Left ventricle myocardium inferior (tissue), 1 donor: ENCODE measurements at regions not wholly inside any gene's neighbourhood (a gene's known extent, or its start where the extent isn't known, plus 50 kb on each side); places are given as distances from the start of the nearest gene placed in this dataset.
"Not testable (repeated sequence)": the region's sequence is repeated elsewhere in the genome, so short reads cannot be mapped to it uniquely, and the experiment has no call there.

Experiments used
- DNase-seq: peaks from one replicate; pipeline ENCODE4 v3.0.0-alpha.2; 2020
- H3K27ac ChIP-seq: fragments of 200-600 bp; replicated peaks from 2 replicates; pipeline ENCODE4 v1.8.0; 2021
- H3K27me3 ChIP-seq: fragments of 200-600 bp; 2 replicates; pipeline ENCODE4 v1.8.0; 2021; ENCODE audit warnings: low read depth
- H3K36me3 ChIP-seq: fragments of 200-600 bp; 2 replicates; pipeline ENCODE4 v1.8.0; 2021
- H3K4me1 ChIP-seq: fragments of 200-600 bp; 2 replicates; pipeline ENCODE4 v1.8.0; 2021
- H3K4me3 ChIP-seq: fragments of 200-600 bp; 2 replicates; pipeline ENCODE4 v1.8.0; 2021; ENCODE audit warnings: mild to moderate bottlenecking, moderate library complexity
- H3K9me3 ChIP-seq: fragments of 200-600 bp; replicated peaks from 2 replicates; pipeline ENCODE4 v1.8.0; 2021
- intact Hi-C: fragments of 100-400 bp; cut with micrococcal nuclease; formaldehyde crosslinking; loops from one replicate; pipeline ENCODE4 v1.11.0; 2022
- TF ChIP-seq, protein P1 (sequence below): fragments of 200-600 bp; IDR thresholded peaks from 2 replicates; pipeline ENCODE4 v1.8.0; 2021; ENCODE audit warnings: antibody characterized with exemption, mild to moderate bottlenecking, borderline replicate concordance
- donor health status: DM: no; HTN: yes; CAD: no; lungs with severe emphysema.

GRCh38 chr14:81766321-81766915, 232.8 kb upstream of the SEL1L start:
- no peak for DNase-seq
- no peak overlapping the region for H3K27ac ChIP-seq
- intact Hi-C loops, result no loop called here
- no peaks in the 10 kb centered on the region for H3K27me3 ChIP-seq
- TF ChIP-seq, protein P1, sequence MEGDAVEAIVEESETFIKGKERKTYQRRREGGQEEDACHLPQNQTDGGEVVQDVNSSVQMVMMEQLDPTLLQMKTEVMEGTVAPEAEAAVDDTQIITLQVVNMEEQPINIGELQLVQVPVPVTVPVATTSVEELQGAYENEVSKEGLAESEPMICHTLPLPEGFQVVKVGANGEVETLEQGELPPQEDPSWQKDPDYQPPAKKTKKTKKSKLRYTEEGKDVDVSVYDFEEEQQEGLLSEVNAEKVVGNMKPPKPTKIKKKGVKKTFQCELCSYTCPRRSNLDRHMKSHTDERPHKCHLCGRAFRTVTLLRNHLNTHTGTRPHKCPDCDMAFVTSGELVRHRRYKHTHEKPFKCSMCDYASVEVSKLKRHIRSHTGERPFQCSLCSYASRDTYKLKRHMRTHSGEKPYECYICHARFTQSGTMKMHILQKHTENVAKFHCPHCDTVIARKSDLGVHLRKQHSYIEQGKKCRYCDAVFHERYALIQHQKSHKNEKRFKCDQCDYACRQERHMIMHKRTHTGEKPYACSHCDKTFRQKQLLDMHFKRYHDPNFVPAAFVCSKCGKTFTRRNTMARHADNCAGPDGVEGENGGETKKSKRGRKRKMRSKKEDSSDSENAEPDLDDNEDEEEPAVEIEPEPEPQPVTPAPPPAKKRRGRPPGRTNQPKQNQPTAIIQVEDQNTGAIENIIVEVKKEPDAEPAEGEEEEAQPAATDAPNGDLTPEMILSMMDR, result no peak
- H3K36me3 ChIP-seq, result no peaks in the 10 kb centered on the region
- no peaks in the 10 kb centered on the region for H3K9me3 ChIP-seq
- H3K4me1 ChIP-seq, result no peaks in the 10 kb centered on the region
- no peak overlapping the region for H3K4me3 ChIP-seq

GRCh38 chr14:81767266-81767995, 233.8 kb upstream of the SEL1L start:
- DNase-seq, result no peak
- TF ChIP-seq, protein P1, result no peak
- Histone ChIP-seq H3K4me3 (no peak overlapping the region), H3K4me1 (no peaks in the 10 kb centered on the region), H3K9me3 (no peaks in the 10 kb centered on the region), H3K36me3 (no peaks in the 10 kb centered on the region), H3K27me3 (no peaks in the 10 kb centered on the region), H3K27ac (no peak overlapping the region)
- intact Hi-C loops, result no loop called here

DNA sequence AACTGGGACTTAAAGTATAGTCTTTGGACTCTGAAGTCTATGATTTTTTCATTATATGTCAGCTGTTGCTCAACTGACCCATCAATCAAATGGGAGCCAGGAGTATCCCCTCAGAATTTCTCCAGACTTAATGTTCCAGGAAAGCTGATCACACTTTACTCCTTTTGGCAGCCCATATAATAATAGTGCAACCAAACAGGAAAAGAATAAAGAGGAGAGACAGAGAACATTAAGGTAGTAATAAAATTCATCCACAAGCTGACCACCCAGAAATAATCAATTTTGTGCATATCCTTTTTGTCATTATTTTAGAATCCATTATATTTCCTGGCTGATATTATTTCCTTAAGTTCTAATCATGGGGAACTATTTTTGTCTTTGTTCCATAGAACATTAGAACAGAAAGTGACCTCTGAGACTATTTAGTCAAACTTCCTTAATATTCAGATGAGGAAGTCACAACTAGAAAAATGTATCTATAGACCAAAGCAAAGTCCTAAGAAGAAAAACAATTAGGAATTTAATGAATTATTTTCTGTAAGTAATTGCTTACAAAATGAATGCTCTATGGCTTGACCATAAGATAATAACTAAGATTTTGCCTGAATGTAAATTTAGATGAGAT, 238.1 kb upstream of the SEL1L start:
- Histone ChIP-seq H3K9me3 (no peaks in the 10 kb centered on the region), H3K36me3 (no peaks in the 10 kb centered on the region), H3K4me3 (no peak overlapping the region), H3K27ac (no peak overlapping the region), H3K4me1 (no peaks in the 10 kb centered on the region), H3K27me3 (no peaks in the 10 kb centered on the region)
- DNase-seq, result no peak
- intact Hi-C loops, result no loop called here
- TF ChIP-seq, protein P1, result no peak

DNA sequence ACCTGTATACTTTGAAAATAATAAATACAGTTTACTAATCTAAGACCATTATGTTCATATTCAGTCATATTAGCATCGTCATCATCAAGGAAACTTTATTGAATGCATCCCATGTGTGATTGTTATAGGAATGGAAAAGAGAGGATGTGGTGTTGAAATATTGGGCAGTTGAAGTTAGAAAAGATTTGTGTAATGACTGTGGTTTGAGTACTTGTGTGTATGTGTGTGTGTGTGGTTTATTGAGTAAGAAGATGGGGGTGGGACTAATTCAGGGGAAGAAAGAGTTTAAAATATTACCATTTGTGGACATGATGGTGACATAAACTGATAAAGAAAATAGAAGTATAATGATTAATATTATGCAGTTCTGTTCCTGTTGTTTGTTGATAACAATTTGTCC, 238.7 kb upstream of the SEL1L start:
- Histone ChIP-seq H3K4me3 (no peak overlapping the region), H3K27me3 (no peaks in the 10 kb centered on the region), H3K27ac (no peak overlapping the region), H3K4me1 (no peaks in the 10 kb centered on the region), H3K36me3 (no peaks in the 10 kb centered on the region), H3K9me3 (no peaks in the 10 kb centered on the region)
- intact Hi-C loops, result no loop called here
- TF ChIP-seq, protein P1, result no peak
- no peak for DNase-seq

DNA sequence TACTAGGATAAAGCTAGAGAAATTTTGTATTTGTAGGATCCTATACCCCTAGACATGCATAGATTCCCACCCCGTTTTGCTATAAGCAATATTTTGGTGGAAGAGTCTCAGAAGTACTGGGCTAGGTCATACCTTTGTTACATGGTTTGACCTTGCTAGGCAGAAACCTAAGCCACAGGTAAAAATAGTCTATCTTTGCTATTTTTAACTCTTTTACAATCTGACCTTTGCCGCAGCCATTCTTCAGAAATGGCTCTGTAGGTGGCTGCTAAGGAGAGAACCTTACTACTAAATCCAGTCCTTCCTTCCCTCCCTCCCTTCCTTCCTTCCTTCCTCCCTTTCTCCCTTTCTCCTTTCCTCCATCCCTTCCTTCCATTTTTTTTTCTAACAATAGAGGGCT, 242.9 kb upstream of the SEL1L start:
- no peak for DNase-seq
- TF ChIP-seq, protein P1, result no peak
- peaks cover 2% of the 10 kb centered on the region for H3K9me3 ChIP-seq
- no peak overlapping the region for H3K4me3 ChIP-seq
- H3K4me1 ChIP-seq, result no peaks in the 10 kb centered on the region
- no peaks in the 10 kb centered on the region for H3K36me3 ChIP-seq
- no peak overlapping the region for H3K27ac ChIP-seq
- intact Hi-C loops, result no loop called here
- no peaks in the 10 kb centered on the region for H3K27me3 ChIP-seq

GRCh38 chr14:81781798-81782197, 248.1 kb upstream of the SEL1L start:
- intact Hi-C loops, H3K36me3 ChIP-seq, H3K27me3 ChIP-seq, H3K9me3 ChIP-seq, H3K27ac ChIP-seq, DNase-seq, H3K4me1 ChIP-seq, H3K4me3 ChIP-seq: not testable (repeated sequence)
